ENCODE measurements at regions not wholly inside any gene's neighbourhood (a gene's known extent, or its start where the extent isn't known, plus 50 kb on each side); places are given as distances from the start of the nearest gene placed in this dataset.

DNA sequence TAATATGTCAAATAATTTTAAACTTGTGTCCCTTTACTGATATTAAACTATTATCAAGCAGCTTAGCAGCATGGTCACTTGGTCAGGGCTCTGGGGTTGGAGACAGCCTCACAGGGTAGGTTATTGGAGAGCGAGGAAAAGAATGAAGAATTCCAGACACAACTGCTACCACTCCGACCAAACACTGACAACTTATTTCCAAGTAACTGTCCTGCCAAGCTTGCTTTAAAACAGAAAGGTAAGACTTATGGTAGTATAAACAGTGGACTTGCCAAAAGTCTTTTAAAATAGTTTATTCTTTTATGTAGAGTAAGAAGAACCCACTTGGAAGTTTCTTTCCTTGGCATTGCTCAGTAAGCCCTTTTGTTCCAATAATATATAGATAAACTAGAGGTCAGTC lies 364.1 kb downstream of the DEPDC1B start:
- DNase-seq (ENCODE audit: low read depth), result no peak

DNA sequence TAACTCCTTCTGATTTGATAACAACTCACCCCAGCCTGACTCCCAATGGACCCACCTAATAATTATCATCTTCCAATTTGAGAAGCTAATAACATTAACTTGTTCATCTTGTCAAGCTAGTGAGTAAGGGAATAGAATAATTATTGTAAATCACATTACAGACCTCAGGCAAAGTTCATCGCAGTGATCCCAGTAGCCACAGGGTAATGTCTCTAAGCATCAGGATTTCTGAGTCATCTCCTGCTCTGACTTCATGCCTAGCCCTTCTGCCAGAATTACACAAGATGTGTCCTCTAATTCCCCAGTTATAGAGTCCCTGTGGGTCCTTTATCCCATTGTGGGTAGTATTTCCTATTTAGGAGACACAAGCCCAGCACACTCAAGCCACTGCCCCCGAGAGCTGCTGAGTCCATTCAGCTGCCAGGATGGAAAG lies 365.7 kb downstream of the DEPDC1B start:
- DNase-seq (ENCODE audit: low read depth), result peak; percentile 92

DNA sequence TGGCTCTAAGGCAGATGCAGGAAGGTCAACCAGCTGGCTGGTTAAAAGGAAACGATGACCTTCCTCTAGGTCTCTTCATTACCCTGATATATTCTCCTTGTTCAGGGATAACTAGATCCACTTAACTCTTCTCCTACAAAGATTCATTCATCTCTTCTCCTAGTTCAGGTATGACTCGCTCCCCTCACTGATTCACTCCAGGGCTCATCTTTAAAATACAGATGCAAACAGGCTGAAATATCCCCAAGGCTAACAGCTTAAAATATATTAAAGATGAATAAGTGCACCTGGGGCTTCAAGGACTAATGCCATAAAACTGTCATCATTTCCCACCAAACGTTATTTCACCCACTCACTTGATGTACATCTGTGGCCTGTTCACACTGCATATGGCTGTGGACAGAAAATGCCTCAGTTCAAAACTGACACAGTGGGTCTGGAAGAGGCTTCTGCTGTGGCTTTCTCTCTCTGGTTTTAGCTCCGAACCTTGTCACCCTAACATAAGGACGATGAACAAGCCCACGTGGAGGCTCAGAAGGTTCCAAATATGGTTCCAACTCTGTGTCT lies 366.9 kb downstream of the DEPDC1B start:
- peak; percentile 10 for DNase-seq (ENCODE audit: low read depth)

DNA sequence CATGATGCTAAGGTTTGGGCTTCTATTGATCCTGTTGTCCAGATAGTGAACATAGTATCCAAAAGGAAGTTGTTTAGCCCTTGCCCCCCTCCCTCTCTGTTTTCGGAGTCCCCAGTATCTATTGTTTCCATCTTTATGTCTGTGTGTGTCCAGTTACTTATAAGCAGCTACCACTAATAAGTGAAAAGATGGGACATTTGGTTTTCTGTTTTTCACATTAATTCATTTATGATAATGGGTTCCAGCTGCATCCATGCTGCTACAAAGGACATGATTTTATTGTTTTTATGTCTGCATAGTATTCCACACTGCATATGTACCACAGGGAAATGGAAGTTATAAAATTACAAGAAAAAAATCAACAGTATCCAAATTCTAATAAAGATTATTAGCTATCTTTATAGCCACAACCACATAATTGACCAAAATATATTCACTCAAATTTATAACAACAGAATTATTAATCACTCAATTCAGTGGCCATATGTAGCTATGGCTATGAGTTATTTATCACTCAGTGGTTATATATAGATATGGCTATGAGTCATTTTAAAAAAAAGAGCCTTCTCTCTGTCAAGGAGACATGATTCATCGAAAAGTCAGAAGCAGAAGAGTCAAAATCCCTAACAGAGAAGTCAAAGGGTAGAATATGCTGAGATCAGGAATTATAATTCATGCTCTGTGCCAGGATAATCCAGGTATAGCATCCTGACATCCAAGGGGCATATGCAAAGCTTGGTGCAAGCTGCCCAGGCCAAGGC lies 367.5 kb downstream of the DEPDC1B start:
- DNase-seq (ENCODE audit: low read depth), result peak; percentile 72

DNA sequence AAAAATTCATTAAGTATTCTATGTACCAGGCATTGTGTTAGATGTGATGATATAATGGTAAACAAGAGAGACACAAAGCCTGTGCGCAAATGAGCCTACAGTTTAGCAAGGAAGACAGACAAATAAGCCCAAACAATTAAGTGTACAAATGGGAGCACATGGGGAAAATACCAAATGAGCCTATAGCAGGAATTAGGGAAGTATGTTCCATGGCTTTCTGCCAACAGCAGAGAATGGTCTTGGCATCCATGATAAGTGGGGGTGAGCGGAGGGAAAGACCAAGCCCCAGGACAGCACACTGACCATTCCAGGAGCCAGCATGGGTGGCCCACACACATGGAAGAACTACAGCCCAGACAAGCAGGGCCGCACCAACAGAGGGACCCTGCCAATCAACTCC lies 369.7 kb downstream of the DEPDC1B start:
- no peak for DNase-seq (ENCODE audit: low read depth)

DNA sequence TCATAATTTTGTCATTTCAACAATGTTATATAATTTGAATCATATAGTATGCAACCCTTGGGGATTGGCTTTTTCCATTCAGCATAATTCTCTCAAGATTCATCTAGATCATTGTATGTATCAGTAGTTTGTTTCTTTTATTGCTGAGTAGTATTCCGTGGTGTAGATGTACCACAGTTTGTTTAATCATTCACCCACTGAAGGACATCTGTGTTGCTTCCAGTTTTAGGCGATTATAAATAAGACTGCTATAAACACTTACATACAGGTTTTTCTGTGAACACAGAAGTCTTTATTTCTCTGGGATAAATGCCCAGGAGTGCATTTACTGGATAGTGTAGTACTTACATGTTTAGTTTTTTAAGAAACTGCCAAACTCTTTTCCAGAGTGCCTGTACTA lies 374.1 kb downstream of the DEPDC1B start:
- no peak for DNase-seq (ENCODE audit: low read depth)

DNA sequence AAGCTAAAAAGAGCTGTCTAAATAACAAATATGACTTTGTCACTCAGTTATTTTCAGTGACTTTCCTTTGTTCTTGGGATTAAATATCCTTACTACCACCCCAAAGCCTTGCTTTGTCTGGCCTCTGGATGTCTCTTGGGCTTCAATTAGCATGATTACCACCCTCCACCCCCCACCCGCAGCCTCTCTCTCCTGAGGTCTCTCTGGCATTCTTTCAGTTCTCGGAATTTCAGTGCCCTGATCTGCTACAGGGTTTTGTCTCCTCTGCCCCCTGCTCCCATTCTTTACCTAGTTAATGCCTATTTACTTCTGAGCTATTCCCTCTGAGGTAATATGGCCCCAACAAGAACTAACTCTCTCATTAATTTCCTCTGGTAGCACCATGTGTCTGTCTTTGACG lies 376.4 kb downstream of the DEPDC1B start:
- DNase-seq (ENCODE audit: low read depth), result no peak

DNA sequence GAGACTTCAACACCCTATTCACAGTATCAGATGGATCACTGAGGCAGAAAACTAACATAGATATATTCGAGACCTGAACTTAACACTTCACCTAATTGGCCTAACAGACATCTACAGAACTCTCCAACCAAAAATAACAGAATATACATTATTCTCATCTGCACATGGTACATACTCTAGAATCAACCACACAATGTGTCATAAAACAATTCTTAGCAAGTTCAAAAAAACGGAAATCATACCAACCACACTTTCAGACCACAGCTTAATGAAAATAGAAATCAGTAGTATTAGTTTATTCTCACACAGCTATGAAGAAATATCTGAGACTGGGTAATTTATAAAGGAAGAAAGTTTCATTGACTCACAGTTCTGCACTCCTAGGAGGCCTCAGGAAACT lies 387.9 kb downstream of the DEPDC1B start:
- DNase-seq (ENCODE audit: low read depth), result no peak

DNA sequence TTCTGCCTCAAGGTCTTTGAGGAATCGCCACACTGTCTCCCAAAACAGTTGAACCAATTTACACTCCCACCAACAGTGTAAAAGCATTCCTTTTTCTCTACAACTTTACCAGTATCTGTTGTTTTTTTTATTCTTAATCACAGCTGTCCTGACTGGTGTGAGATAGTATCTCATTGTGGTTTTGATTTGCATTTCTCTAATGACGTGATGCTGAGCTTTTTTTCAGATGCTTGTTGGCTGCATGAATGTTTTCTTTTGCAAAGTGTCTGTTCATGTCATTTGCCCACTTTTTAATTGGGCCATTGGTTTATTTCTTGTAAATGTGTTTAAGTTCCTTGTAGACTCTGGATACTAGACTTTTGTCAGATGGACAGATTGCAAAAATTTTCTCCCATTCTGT lies 400.0 kb downstream of the DEPDC1B start:
- no peak for DNase-seq (ENCODE audit: low read depth)

DNA sequence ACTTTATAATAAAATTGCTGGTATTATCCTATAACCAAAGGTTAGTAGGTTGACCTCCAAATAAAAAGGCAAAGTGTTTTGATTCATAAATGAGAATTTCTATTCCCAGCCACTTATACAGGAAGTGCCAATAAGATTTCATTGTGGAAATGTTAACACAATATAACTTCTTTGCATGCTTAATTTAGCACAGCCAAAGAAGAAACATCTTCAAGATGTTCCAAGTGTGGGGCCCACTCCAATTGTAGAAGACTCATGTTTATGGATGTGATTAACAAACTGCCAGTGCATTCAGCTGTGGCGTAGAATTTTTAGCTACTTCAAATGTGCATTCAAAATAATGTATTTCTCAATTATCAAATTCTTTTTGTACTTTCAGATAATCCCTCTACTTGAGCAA lies 402.3 kb downstream of the DEPDC1B start:
- no peak for DNase-seq (ENCODE audit: low read depth)

DNA sequence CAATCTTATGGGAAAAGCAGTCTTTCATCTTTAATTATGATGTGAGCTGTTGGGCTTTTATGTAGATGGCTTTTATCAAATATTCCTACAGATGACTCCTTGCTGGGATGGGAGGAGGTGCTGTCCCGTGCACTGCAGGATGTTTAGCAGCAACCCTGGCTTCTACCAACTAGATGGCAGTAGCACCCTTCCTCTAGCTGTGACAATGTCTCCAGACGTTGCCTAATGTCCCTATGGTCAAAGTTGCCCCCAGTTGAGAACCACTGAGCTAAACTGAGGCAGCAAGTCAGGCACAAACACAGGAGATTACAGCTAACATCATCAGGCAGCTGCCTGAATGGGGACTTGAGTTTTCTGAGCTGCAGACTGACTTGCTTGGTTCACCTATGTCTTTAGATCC lies 401.9 kb upstream of the PDE4D start:
- DNase-seq (ENCODE audit: low read depth), result peak; percentile 47

DNA sequence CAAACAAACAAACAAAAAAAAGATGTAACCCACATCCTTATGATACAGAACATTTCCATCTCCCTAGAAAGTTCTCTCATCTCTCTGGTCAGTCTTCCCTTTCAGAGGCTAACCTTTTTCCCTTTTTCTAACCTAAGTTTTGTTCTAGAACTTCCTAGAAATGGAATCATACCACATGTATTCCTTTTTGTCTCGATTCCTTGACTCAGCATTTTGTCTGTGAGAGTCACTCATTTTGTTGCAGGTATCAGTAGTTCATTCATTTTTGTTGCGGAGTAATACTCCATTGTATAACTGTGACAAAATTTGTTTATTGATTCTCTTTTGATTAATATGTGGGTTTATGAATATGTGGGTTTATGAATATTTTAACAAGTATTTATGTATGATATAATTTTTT lies 400.0 kb upstream of the PDE4D start:
- DNase-seq (ENCODE audit: low read depth), result no peak

DNA sequence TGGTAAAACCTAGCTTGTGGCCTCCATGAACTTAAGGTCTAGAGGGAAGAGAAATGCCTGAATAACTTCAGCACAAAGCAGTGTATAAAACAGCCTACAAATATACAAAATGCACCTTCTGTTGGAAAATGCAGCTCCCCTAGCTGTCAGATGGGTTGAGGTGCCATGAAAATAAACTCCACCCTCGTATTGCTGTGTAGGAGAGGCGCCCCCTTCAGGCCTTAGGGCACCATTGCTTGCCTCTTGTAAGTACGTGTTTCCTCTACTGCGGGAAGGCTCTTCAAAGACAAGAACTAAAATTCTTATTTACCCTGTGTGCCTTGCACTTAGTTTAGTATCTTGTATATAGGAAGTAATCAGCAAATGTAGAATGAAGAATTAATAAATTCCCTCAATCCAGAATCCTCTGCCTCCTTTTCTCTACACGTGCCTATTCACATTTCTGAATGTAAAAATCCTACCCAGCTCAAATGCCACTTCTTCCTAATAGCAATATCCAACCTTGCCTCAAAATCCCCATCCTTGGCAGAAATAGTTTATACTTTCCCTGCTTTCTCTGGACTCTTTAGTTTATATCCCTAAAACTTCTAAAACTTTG lies 393.7 kb upstream of the PDE4D start:
- DNase-seq (ENCODE audit: low read depth), result peak; percentile 81

DNA sequence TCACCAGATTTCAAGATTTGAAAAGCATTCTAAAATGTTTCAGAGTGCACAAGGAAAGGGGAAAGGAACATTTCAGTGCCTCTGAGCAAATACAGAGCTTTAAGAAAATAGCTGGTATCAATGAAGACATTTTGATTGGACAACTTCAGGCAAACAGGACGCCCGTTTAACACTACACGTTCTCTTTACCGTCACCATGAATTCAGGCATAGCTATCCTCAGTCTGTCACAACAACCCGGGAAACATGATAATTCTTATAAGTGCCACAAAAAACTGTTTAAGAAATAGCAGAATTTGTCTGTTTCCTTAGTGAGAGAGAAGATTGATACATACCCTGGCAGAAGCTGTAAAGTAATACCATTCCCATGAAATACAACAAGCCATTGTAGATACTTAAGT lies 392.4 kb upstream of the PDE4D start:
- no peak for DNase-seq (ENCODE audit: low read depth)

DNA sequence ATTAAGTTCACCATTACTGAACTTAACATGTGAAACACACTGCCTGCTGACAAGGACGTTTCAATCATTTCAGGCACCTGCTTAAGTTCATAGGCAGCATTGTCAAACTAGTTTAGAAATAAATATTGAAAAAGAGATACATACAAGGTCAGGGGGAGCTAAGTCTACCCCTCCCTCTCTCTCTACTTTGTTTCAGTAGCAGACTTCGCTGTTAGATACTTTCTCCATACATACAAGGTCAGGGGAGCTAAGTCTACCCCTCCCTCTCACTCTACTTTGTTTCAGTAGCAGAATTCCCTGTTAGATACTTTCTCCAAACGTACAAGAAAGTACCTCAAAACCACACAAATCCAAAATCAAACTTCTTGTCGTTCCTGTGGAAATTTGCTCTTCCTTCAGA lies 387.4 kb upstream of the PDE4D start:
- no peak for DNase-seq (ENCODE audit: low read depth)

DNA sequence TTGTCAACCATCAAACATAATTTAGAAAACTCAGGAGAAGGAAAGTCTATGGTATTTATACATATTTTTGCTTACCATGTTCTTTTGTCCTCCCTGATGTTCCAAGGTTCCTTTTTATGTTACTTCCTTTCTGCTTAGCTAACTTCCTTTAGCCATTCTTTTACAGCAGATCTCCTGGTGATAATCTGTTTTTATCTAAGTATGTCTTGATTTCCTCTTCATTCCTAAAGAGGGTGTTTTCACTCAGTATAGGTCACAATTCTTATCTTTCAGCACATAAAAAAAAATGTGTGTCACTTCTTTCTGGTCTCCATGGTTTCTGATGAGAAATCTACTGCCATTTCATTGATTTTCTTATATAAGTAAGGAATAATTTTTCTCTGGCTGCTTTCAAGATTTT lies 384.4 kb upstream of the PDE4D start:
- no peak for DNase-seq (ENCODE audit: low read depth)

DNA sequence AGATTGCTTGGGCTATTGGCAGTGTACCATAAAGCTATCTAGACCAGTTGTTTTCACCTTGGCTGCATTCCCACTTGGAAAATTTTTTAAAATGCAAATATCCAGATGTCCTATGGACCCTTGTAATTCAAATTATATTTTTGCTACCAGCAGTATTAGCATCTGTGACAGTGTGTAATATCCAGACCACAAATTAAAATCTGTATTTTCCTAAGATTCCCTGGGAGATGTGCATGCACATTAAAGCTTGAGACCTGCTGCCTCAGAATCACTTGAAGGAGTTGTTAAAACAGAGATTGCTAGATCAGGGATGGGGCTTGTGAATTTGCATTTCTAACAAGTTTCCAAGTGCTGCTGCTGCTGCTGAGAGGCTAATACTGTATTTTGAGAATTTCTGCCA lies 381.2 kb upstream of the PDE4D start:
- DNase-seq (ENCODE audit: low read depth), result no peak

DNA sequence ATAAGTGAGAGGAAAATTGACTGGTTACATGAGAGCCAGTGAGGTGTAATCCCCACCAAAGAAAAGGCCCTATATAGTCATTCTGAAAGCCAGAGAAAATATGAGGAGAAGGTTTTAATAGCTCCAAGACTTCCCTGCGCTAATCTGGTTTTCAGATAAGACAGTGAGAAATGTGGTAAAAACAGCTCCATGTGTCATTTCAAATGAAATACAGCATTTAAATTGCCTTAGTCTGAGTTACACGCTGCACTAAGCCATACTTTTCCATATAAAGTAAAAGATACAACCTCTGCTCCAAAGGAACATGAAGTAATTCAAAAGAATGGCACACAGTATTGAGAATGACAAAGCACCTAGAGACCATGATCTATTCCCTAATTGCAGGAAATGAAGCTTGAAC lies 378.0 kb upstream of the PDE4D start:
- no peak for DNase-seq (ENCODE audit: low read depth)

DNA sequence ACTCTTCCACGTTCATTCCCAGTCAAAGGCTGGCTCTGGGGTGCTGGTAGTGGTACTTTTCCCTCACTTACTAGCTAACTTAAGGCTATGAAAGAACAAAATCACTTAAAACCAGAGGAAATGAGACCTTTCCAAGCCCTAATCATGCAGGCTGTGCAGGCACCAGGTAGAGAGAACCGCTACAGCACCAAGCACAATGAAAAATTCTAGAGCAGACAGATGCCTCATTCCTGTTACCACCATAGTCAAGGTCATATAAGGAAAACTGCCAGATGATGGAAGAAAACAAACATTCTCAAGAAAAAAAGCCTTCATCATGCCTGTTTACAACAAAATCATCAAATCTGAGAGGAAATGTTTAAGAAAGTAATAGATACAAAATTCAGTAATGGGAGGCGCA lies 374.4 kb upstream of the PDE4D start:
- no peak for DNase-seq (ENCODE audit: low read depth)

DNA sequence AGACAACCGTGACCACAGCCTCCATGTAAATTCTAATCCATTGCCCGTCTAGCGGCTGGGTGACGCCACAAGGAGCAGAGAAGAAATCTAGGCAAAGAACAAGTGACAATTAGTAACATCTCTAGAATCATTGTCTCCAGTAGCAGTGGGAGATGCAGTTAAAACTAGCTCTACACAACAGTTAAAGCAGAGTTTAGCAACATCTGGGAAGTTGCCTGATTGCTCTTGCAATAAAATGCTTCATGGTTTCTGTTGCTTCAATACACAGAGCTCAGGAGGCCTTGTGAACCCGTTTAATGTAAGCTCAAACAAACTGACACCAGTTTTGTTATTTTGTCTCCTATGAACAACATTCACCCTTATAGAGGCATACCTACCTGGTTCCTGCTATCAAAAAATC lies 369.8 kb upstream of the PDE4D start:
- DNase-seq (ENCODE audit: low read depth), result no peak

DNA sequence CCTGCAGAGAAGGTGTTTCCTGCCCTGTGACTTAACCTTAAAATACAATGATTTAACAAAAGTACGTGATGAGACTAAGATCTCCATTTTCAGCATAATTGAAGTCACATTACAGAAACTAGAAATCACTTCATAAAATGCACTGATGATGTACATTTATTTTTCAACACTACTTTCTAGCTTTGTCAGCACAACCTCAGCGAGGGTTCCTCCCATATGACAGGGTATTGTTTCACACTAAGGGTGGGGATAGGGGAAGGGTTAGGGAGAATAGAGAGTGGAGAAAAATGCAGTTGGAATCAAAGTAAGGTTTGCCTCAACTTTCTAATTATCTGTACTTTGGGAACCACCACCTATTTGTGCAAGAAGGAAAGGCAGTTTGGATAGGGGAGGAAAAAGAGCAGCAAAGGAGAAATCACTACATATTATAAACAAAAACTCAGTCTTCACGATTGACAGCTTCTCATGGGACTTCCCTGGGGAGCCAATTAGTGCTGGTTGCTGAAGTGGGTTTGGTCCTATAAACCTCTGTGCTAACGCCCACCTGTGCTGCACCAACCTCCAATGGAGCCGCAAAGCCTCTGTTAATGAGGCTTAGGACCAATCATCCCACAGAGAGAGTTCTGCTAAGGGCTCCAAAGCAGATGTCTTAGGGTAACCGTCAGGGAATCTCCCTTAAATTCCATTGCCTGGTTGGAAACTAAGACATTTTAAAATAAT lies 369.2 kb upstream of the PDE4D start:
- no peak for DNase-seq (ENCODE audit: low read depth)

DNA sequence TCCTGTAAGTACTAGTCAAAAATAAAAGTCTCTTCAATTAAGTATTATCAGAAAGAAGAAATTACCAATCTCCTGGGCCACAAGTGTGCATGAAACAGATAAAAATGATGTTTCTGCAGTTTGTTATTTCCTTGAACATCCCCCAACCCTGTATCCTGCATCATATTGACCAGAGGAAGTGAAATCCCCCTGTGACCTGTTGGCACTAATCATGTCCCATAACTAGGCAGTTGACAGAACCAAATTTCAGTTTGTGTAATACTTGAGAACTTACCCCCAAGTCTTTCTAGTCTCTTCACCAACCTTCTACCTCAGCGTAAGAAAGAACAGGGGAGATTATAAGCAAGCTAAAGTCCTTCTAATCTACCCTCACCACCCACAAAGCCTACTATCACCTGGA lies 368.2 kb upstream of the PDE4D start:
- no peak for DNase-seq (ENCODE audit: low read depth)

DNA sequence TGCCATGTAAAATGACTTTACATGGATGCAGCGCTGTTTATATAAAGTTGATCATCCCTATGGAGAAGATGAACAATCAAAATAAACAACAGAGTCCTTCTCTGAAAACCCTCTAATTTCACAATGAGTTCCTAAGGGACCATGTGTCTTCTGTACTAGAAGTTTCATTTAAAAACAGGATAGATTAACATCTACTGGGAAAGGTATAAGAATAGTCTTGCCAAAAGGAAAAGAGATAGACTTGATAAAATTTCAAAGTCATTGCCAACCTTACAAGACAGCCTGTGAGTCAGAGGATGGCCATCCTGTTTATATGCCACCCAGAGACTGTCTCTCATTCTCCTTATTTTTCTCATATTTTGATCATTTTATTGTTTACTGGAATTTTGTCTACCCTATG lies 367.1 kb upstream of the PDE4D start:
- DNase-seq (ENCODE audit: low read depth), result no peak
